MCF 10A (cell line): ENCODE measurements at regions not wholly inside any gene's neighbourhood (a gene's known extent, or its start where the extent isn't known, plus 50 kb on each side); places are given as distances from the start of the nearest gene placed in this dataset.

Source experiments
- BruUV-seq: library from RNA; stranded (reverse); fragments of 400-500 nt; replicated peaks from 2 replicates; lab custom pipeline; 2021; lab: Mats Ljungman, UMichigan
- CTCF ChIA-PET: fragments of 300-600 bp; sonication (Branson Sonifier 250); formaldehyde crosslinking; extraction: SDS; loops from one replicate; lab custom pipeline; 2021; ENCODE audit warnings: antibody characterized with exemption, inconsistent platforms; lab: Yijun Ruan, JAX
- POLR2A ChIA-PET: fragments of 300-600, 350-650 bp; sonication (Branson Sonifier 250); formaldehyde crosslinking; extraction: SDS; loops from one replicate; lab custom pipeline; 2020; ENCODE audit warnings: antibody characterized with exemption, inconsistent platforms; lab: Yijun Ruan, JAX
- DNase-seq: peaks from one replicate; pipeline ENCODE4 v3.0.0-alpha.2; 2018; ENCODE audit not compliant: unreplicated experiment
- H3K27ac Mint-ChIP-seq: one replicate; pipeline ENCODE4 v1.8.0; 2022; ENCODE audit warnings: mild to moderate bottlenecking, low read depth, mixed read lengths; ENCODE audit not compliant: unreplicated experiment
- H3K27me3 Mint-ChIP-seq: one replicate; pipeline ENCODE4 v1.8.0; 2022; ENCODE audit warnings: mixed read lengths; ENCODE audit not compliant: insufficient read depth, unreplicated experiment
- H3K36me3 Mint-ChIP-seq: one replicate; pipeline ENCODE4 v1.8.0; 2022; ENCODE audit warnings: mild to moderate bottlenecking, moderate library complexity, mixed read lengths; ENCODE audit not compliant: insufficient read depth, unreplicated experiment
- H3K4me1 Mint-ChIP-seq: one replicate; pipeline ENCODE4 v1.8.0; 2022; ENCODE audit warnings: mixed read lengths; ENCODE audit not compliant: insufficient read depth, unreplicated experiment
- H3K4me3 Mint-ChIP-seq: one replicate; pipeline ENCODE4 v1.8.0; 2022; ENCODE audit warnings: mild to moderate bottlenecking, moderate library complexity, mixed read lengths; ENCODE audit not compliant: unreplicated experiment
- H3K9me3 Mint-ChIP-seq: one replicate; pipeline ENCODE4 v1.8.0; 2022; ENCODE audit warnings: mixed read lengths; ENCODE audit not compliant: unreplicated experiment
- CTCF ChIP-seq: fragments of 200-600 bp; IDR thresholded peaks from one replicate; pipeline ENCODE4 v1.8.0; 2022; ENCODE audit warnings: antibody characterized with exemption, mild to moderate bottlenecking; ENCODE audit not compliant: unreplicated experiment
- intact Hi-C: fragments of 100-400 bp; cut with micrococcal nuclease; formaldehyde crosslinking; loops from 2 replicates; pipeline ENCODE4 v1.14.1; 2022

DNA sequence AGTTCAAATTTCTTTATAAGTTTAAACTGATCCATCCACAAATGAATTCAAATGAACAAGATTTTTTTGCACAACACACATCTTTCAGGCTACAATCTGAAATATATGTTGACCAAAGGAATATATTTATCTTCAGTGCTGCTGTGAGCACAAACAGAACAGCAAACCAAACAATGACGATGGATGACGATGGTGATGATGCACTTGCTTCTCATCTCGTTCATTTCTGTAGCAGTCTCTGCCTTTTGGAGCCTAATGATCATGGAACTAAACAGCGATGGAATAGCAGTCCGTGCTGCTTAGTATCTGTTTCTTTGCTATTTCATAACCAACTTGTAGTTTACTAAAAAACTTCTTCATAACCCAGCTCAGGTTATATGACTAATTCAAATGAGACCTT, 220.7 kb upstream of the BLID start:
- intact Hi-C loops, result no loop called here
- no peak overlapping the region for H3K27ac Mint-ChIP-seq

GRCh38 chr11:122334546-122335339, 218.7 kb upstream of the BLID start:
- CTCF ChIA-PET, result interaction anchor here (0.6 kb wide), 1 partner anchor 132 kb away, joined by 5 read pairs; no protein-coding TSS in a partner anchor
- no TSS peak for BruUV-seq
- Mint-ChIP-seq H3K9me3 (no peaks in the 10 kb centered on the region), H3K27ac (no peak overlapping the region), H3K4me3 (no peak overlapping the region), H3K4me1 (peaks cover 8% of the 10 kb centered on the region), H3K27me3 (no peaks in the 10 kb centered on the region), H3K36me3 (peaks cover 13% of the 10 kb centered on the region)
- POLR2A ChIA-PET, result no interaction called here
- TF ChIP-seq CTCF, result no peak
- DNase-seq, result no peak
- intact Hi-C loops, result no loop called here

More for the DNA sequence above, 220.7 kb upstream of the BLID start:
- Mint-ChIP-seq H3K4me1 (peaks cover 4% of the 10 kb centered on the region), H3K36me3 (peaks cover 8% of the 10 kb centered on the region), H3K27me3 (no peaks in the 10 kb centered on the region), H3K9me3 (no peaks in the 10 kb centered on the region), H3K4me3 (no peak overlapping the region)
- CTCF ChIA-PET, result no interaction called here
- POLR2A ChIA-PET, result interaction anchor here (0.9 kb wide), 1 partner anchor 237 kb away, joined by 3 read pairs; no protein-coding TSS in a partner anchor
- BruUV-seq, result no TSS peak
- TF ChIP-seq CTCF, result no peak
- DNase-seq, result no peak

DNA sequence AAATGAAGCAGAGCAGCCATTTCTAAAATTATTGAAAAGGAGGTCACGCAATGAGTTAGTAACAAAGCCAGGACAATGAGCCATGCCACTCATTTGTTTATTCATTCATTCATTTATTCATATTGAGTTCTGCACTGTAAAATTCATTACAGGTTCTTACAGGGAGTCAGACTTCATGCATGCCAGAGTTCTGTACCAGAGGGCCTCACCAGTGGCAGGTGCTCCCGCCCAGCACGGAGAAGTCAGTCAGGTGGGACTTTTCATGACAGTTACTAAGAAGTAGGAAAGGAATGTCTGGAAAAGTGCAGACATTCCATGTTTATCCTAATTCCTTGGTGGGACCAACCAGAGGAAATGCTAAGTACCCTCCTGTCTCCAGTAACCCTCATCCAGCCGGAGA, 217.5 kb upstream of the BLID start:
- H3K9me3 Mint-ChIP-seq, result no peaks in the 10 kb centered on the region
- TF ChIP-seq CTCF, result no peak
- H3K27ac Mint-ChIP-seq, result no peak overlapping the region
- no peak for DNase-seq
- H3K4me3 Mint-ChIP-seq, result no peak overlapping the region
- CTCF ChIA-PET, result no interaction called here
- no peaks in the 10 kb centered on the region for H3K27me3 Mint-ChIP-seq
- intact Hi-C loops, result no loop called here
- BruUV-seq, result no TSS peak
- POLR2A ChIA-PET, result interaction anchor here (0.8 kb wide), 1 partner anchor 20 kb away, joined by 3 read pairs; no protein-coding TSS in a partner anchor
- peaks cover 8% of the 10 kb centered on the region for H3K4me1 Mint-ChIP-seq
- peaks cover 13% of the 10 kb centered on the region for H3K36me3 Mint-ChIP-seq

- Mint-ChIP-seq H3K27ac (no peak overlapping the region), H3K4me3 (no peak overlapping the region), H3K4me1 (peaks cover 8% of the 10 kb centered on the region), H3K27me3 (no peaks in the 10 kb centered on the region), H3K36me3 (peaks cover 19% of the 10 kb centered on the region), H3K9me3 (no peaks in the 10 kb centered on the region)
- peak; percentile 21 for DNase-seq
- no peak for TF ChIP-seq CTCF
- CTCF ChIA-PET, result no interaction called here
- intact Hi-C loops, result no loop called here
- no TSS peak for BruUV-seq
- POLR2A ChIA-PET, result interaction anchor here (2.4 kb wide), 1 partner anchor 13 kb away, joined by 7 read pairs; no protein-coding TSS in a partner anchor
Measured at GRCh38 chr11:122331079-122331478, 215.1 kb upstream of the BLID start.
